Activated CD8-positive, alpha-beta memory T cell treated with anti-CD3 and anti-CD28 coated beads, Interleukin-2, amount 50 U/mL, for 48 hours (primary cell): ENCODE measurements at regions not wholly inside any gene's neighbourhood (a gene's known extent, or its start where the extent isn't known, plus 50 kb on each side); places are given as distances from the start of the nearest gene placed in this dataset.
"Not testable (repeated sequence)": the region's sequence is repeated elsewhere in the genome, so short reads cannot be mapped to it uniquely, and the experiment has no call there.

Experiments
- DNase-seq: peaks from one replicate; pipeline ENCODE4 v3.0.0-alpha.2; 2020

DNA sequence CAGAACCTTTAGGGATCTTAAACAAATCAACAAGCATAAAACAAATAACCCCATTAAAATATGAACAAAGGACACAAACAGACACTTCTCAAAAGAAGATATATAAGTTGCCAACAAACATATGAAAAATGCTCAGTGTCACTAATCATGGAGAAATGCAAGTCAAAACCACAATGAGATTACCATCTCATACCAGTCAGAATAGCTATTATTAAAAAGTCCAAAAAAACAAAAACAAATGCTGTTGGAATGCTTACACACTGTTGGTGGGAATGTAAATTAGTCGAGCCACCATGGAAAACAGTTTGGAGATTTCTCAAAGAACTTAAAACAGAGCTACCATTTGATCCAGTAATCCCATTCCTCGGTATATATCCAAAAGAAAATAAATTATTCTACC, 423.6 kb downstream of the OTOL1 start:
- DNase-seq = no peak

GRCh38 chr3:161925749-161926360, 429.2 kb downstream of the OTOL1 start:
- DNase-seq = no peak

- DNase-seq = no peak
These were observed 430.5 kb downstream of the OTOL1 start for GRCh38 chr3:161927131-161927530.

GRCh38 chr3:161939918-161940620, 443.5 kb downstream of the OTOL1 start:
- DNase-seq = no peak

- no peak for DNase-seq
These were observed 444.0 kb downstream of the OTOL1 start for GRCh38 chr3:161940621-161940965.

- DNase-seq = no peak
These were observed 445.3 kb downstream of the OTOL1 start for GRCh38 chr3:161941891-161942290.

- DNase-seq = not testable (repeated sequence)
These were observed 447.3 kb downstream of the OTOL1 start for GRCh38 chr3:161943801-161944345.

GRCh38 chr3:161946443-161946960, 449.9 kb downstream of the OTOL1 start:
- no peak for DNase-seq

DNA sequence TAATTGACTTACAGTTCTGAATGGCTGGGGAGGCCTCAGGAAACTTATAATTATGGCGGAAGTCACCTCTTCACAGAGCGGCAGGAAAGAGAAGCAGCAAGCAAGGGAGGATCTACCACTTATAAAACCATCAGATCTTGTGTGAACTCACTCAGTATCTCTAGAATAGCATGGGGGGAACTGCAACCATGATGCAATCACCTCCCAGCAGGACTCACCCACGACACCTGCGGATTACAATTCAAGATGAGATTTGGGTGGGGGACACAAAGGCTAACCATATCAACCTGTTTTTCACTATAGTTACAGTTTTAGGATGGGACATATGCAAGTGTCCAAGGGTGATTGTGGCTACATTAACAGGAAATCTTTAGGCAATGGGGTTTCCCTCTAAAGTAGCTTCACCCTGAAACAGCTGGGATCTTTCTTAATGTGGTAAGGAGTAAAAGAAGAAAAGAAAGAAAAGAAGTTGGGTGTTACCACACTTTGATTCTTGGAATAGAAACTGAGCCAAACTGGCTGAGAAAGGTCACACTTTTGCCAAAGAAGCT, 453.8 kb downstream of the OTOL1 start:
- DNase-seq = no peak

GRCh38 chr3:161957467-161957866, 460.9 kb downstream of the OTOL1 start:
- no peak for DNase-seq

- no peak for DNase-seq
These were observed 468.2 kb downstream of the OTOL1 start for GRCh38 chr3:161964857-161965256.

- no peak for DNase-seq
These were observed 473.3 kb downstream of the OTOL1 start for GRCh38 chr3:161969867-161970266.

GRCh38 chr3:161975201-161975600, 478.6 kb downstream of the OTOL1 start:
- no peak for DNase-seq

GRCh38 chr3:161977063-161977462, 480.5 kb downstream of the OTOL1 start:
- no peak for DNase-seq

DNA sequence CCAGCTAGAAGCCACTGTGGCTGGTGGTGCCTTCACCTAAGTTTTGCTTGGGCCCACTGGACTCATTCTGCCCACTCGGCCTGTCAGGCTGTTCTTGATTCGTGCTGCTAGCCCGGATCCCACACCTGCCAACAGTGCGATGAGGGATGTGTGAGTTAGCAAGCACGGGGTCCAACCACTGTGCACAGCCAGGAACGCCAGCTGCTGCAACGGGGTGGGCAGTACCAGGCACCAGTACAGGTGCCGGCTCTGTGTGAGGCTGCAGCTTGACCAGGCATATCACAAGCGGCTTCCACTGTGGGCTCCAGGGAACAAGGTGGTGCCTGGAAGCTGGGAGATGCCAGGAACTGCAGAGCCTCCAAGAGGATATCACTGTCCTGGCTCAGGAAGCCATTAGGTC, 481.2 kb downstream of the OTOL1 start:
- no peak for DNase-seq

DNA sequence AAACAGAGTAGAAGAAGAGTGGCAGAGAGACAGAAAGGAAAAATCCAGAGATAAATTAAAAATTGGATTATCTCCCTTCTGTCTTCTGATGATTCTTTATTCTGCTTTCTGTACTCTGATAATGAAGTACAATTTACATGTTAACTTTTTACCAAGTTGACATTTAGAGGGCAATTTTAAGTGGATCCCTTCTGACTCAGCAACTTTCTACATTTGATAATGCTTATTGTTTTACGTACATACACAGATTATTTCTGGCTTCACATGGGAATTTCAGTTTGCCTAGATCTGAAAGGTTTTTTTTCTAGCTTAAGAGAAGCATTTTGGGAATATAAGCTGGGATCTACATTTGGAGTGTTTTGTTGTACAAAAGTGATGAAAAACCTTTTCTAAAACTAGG, 491.3 kb downstream of the OTOL1 start:
- DNase-seq = no peak

DNA sequence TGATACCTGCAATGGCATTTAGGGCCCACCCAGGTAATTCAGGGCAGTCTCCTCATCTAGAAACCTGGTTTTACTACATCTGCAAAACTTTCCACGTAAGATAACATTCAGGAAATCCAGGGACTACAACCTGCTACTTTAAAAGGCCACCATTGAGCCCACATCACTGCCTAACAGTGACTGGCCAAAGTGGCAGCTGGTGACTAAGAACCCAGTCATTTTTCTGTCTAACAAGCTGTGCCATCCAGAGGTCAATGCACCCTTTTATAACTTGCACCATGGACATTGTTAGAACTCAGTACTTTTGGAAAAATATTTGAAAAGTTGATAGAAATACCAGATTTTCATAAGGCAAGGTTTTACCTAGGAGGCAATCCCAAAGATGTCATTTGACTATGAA, 492.4 kb downstream of the OTOL1 start:
- DNase-seq = no peak

DNA sequence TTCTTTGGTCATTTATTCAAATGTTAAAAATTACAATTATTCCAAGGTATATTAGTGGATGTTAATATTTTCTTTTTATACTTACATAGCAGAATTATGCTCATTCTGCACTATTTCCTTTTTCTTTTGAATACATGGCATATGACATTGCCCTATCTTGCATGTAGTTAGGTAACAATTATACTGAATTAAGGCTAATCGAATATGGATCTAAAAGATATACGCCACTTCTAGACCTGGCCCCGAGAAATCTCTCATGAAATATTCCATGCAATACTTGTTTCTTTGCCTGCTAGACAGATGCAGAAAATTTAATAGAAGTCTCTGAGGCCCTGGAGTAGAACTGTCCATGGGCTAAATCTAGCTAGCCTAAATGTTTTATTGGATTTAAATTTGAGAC, 493.4 kb downstream of the OTOL1 start:
- no peak for DNase-seq

- DNase-seq = no peak
These were observed 495.4 kb downstream of the OTOL1 start for GRCh38 chr3:161991901-161992540.

- DNase-seq = no peak
These were observed 503.2 kb downstream of the OTOL1 start for GRCh38 chr3:161999846-162000245.

- DNase-seq = no peak
These were observed 511.1 kb downstream of the OTOL1 start for GRCh38 chr3:162007722-162008121.

- no peak for DNase-seq
These were observed 516.0 kb downstream of the OTOL1 start for GRCh38 chr3:162012633-162013032.

GRCh38 chr3:162014284-162014683, 517.7 kb downstream of the OTOL1 start:
- no peak for DNase-seq

- DNase-seq = no peak
These were observed 519.2 kb downstream of the OTOL1 start for GRCh38 chr3:162015856-162016255.
